Astrocyte of the cerebellum (primary cell): ENCODE measurements at regions not wholly inside any gene's neighbourhood (a gene's known extent, or its start where the extent isn't known, plus 50 kb on each side); places are given as distances from the start of the nearest gene placed in this dataset.

Experiments
- DNase-seq: peaks from one replicate; pipeline ENCODE4 v3.0.0-alpha.2; 2011; ENCODE audit warnings: low read depth
- H3K4me3 ChIP-seq: 2 replicates; pipeline ENCODE4 v1.5.1; 2011; ENCODE audit warnings: mild to moderate bottlenecking, low read depth, low read length, moderate library complexity
- in situ Hi-C: cut with HindIII; loops from 2 replicates; pipeline ENCODE4 v1.10.0; 2017; ENCODE audit warnings: low sequenced_read_pairs
- TF ChIP-seq, protein P1 (sequence below): IDR thresholded peaks from 2 replicates; pipeline ENCODE4 v1.5.1; 2012; ENCODE audit warnings: low read length, low read depth, moderate library complexity, mild to moderate bottlenecking; ENCODE audit errors: missing control alignments

DNA sequence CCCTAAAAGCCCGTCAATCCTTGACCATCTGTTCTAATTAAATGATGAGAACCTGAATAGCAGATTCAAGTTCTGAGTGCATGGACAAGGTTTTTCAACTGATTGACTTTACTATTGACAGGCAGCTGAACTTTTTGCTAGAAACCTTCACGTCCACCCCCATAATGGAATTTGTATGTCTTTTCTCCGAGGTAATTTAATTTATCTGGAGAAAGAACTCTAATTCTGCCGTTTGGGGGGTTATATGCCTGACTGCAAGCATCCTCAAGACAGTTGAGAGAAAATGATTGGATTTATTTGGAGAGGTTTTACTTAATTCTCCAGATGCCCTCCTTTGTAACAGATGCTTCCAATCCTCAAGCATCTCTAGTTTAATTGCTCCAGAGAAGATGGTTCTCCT is 1053.4 kb upstream of the AUTS2 start:
- in situ Hi-C loops, result no loop called here
- no peak overlapping the region for H3K4me3 ChIP-seq
- TF ChIP-seq, protein P1, sequence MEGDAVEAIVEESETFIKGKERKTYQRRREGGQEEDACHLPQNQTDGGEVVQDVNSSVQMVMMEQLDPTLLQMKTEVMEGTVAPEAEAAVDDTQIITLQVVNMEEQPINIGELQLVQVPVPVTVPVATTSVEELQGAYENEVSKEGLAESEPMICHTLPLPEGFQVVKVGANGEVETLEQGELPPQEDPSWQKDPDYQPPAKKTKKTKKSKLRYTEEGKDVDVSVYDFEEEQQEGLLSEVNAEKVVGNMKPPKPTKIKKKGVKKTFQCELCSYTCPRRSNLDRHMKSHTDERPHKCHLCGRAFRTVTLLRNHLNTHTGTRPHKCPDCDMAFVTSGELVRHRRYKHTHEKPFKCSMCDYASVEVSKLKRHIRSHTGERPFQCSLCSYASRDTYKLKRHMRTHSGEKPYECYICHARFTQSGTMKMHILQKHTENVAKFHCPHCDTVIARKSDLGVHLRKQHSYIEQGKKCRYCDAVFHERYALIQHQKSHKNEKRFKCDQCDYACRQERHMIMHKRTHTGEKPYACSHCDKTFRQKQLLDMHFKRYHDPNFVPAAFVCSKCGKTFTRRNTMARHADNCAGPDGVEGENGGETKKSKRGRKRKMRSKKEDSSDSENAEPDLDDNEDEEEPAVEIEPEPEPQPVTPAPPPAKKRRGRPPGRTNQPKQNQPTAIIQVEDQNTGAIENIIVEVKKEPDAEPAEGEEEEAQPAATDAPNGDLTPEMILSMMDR, result no peak
- no peak for DNase-seq

GRCh38 chr7:68547181-68547580 is 1051.1 kb upstream of the AUTS2 start:
- in situ Hi-C loops, result no loop called here
- TF ChIP-seq, protein P1, result no peak
- no peak for DNase-seq
- no peak overlapping the region for H3K4me3 ChIP-seq

DNA sequence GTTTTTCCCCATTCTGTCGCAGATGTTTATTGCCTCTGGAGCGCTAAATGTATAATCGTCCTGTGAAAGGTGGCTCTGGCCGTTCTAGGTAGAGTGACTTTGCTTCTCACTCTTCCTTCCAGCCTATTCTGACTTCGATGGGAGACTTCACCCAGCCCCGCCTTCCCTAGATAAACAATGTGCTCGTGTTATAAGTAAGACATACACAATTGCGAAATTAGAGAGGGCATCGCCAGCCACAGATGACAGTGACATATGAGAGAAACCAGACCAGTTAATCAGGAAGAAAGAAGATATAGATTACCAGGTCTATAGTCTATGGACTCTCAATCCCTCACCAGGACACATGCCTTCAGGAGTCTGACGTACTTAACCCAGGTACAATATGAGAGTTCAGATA is 1050.5 kb upstream of the AUTS2 start:
- TF ChIP-seq, protein P1, result no peak
- H3K4me3 ChIP-seq, result no peak overlapping the region
- in situ Hi-C loops, result no loop called here
- DNase-seq, result no peak

- H3K4me3 ChIP-seq, result no peak overlapping the region
- in situ Hi-C loops, result no loop called here
- DNase-seq, result no peak
- TF ChIP-seq, protein P1, result no peak
Observed at GRCh38 chr7:68550027-68550426, 1048.2 kb upstream of the AUTS2 start.

DNA sequence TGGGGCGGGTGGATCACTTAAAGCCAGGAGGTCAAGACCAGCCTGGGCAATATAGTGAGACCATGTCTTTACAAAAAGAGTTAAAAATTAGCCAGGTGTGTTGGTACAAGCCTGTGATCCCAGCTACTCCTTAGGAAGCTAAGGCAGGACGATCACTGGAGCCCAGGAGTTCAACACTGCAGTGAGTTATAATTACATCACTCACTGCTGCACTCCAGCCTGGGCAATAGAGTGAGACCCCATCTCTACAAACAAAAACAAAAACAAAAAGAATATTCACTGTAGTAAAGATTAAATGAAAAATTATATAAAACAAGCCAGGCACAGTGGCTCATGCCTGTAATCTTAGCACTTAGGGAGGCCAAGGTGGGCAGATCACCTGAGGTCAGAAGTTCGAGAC is 1047.6 kb upstream of the AUTS2 start:
- H3K4me3 ChIP-seq, result no peak overlapping the region
- in situ Hi-C loops, result no loop called here
- TF ChIP-seq, protein P1, result no peak
- no peak for DNase-seq

- in situ Hi-C loops, result no loop called here
- no peak for DNase-seq
- no peak overlapping the region for H3K4me3 ChIP-seq
- TF ChIP-seq, protein P1, result no peak
Observed at GRCh38 chr7:68556537-68556936, 1041.7 kb upstream of the AUTS2 start.

GRCh38 chr7:68559518-68559917 is 1038.8 kb upstream of the AUTS2 start:
- TF ChIP-seq, protein P1, result no peak
- in situ Hi-C loops, result no loop called here
- no peak for DNase-seq
- H3K4me3 ChIP-seq, result no peak overlapping the region
